GM18508 (cell line): ENCODE measurements at regions not wholly inside any gene's neighbourhood (a gene's known extent, or its start where the extent isn't known, plus 50 kb on each side); places are given as distances from the start of the nearest gene placed in this dataset.

Source experiments
- ATAC-seq: cut with Tn5 transposase; IDR thresholded peaks from one replicate; pipeline ENCODE4 v1.9.1; 2021; ENCODE audit warnings: moderate number of reproducible peaks; ENCODE audit not compliant: insufficient read depth, unreplicated experiment

- no peak for ATAC-seq
Observed at GRCh38 chr9:99360026-99360425, 137.9 kb downstream of the SEC61B start.

GRCh38 chr9:99361817-99362216 lies 139.7 kb downstream of the SEC61B start:
- ATAC-seq: no peak

- no peak for ATAC-seq
Observed at GRCh38 chr9:99362321-99362720, 140.2 kb downstream of the SEC61B start.

DNA sequence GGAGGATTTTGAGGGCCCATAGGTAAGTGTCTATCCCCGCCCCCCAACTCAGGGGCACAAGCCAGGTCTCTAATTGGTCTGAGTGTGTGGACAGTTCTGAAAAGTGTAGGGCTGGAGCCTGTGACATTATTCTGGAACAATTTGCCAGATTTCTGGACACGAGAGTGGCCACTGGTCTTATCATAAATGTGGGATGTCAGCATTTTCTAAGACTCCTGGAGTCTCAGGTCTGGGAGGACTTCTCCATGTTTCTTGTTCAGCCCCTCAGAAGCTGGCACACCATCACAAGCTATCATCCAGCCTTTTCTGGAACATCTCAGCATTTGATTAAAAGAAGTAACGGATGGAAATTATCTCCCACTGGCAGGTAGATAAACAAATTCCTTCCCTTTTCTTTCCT lies 141.4 kb downstream of the SEC61B start:
- no peak for ATAC-seq

- ATAC-seq: no peak
Observed at GRCh38 chr9:99365233-99365980, 143.3 kb downstream of the SEC61B start.

- ATAC-seq: no peak
Observed at GRCh38 chr9:99366183-99366582, 144.1 kb downstream of the SEC61B start.

GRCh38 chr9:99366621-99367020 lies 144.5 kb downstream of the SEC61B start:
- ATAC-seq: no peak

DNA sequence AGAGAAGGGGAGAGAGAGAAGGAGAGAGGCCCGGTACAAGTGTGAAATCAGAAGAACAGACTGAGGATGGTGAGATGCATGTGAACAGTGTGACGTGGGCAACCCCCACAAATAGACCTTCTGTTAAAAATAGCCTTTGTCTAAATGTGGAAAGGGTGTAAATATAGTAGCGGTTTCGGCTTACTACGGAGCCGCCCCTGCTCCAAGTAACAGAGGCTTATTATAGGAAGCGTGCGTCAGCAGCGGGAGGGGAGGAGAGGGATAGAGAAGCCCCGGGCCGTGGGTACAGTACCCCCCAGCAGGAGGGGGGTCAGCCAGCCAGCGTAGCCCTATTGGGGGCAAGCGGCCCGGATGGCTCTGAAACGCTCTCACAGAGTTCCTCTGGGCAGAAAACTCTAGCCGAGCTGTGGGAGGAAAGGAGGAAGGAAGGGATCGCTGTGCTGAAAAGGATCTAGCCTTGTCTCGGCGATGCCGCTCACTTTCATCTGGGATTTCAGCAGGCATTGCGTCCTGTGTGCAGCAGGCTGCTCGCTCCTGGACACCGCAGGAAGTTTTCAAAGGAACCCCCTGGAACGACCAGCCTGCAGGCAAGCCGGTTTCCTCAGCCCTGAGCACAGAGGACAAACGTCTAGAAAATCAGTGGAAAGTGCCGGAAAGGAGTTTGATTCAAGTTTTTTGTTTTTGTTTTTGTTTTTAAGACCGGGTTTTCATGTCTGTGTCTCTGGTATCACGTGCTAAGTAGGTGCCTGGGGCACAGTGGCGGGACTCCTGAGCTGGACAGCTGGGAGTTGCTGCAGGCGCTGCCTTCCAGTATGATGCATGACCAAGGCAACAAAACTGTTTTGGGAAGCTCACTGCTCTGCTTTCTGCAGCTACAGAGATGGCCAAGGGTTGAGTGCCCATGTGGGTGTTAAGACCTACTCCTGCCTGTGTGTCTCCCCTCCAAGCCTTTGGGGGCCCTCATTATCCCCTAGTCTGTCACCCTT lies 146.6 kb downstream of the SEC61B start:
- ATAC-seq: no peak

DNA sequence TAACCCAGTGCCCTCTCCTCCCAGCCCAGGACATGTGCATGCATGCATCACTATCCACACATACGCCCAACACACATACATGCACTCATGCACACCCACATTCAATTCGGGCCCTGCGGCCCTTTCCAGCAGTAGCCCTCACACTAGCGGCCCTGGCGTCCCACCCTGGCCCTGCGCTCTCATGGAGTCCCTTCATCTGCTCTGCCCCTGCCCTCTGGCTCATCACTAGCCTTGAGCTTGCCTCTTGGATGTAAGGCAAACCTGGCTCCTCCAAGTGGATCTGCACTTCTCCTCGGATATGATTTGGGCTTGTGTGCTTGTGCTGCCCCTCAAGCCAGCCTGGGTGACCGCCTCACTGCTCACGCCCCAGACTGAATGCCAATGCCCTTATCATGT lies 147.2 kb downstream of the SEC61B start:
- no peak for ATAC-seq

DNA sequence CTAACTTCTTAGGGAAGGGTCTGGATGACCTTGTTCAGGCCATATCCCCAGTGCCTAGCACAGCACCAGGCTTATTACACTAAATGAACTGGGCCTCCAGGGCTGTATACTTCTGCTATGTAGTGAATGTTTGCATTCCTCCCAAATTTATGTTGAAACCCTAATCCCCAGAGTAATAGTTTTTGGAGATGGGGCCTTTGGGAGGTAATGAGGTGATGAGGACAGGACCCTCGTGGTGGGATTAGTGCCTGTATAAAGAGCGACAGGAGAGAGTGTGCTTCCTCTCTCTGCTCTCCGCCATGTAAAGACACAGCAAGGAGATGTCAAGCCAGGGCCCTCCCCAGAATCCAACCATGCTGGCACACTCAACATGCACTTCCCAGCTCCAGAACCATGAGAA lies 148.3 kb downstream of the SEC61B start:
- ATAC-seq: no peak

GRCh38 chr9:99371376-99371775 lies 149.3 kb downstream of the SEC61B start:
- no peak for ATAC-seq

- no peak for ATAC-seq
Observed at GRCh38 chr9:99373912-99374311, 151.8 kb downstream of the SEC61B start.

- ATAC-seq: no peak
Observed at GRCh38 chr9:99374793-99375192, 152.7 kb downstream of the SEC61B start.

DNA sequence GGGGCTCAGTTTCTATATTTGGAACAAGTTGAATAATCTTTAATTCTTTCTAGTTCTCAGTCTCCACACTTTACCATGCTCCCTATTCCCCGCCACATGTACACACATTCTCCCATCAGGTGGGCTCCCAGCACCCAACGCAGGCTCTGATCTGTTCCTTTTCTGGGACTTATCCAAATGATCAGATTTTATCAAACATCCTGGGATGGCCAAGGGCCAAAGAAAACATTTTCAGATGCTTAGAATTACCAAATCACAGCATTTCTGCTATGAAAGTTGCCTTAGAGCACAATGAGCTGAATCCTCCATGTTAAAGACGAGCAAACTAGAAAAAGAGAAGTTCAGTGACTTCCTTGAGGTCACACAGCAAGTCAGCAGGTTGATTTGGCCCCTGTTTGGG lies 153.4 kb downstream of the SEC61B start:
- no peak for ATAC-seq

DNA sequence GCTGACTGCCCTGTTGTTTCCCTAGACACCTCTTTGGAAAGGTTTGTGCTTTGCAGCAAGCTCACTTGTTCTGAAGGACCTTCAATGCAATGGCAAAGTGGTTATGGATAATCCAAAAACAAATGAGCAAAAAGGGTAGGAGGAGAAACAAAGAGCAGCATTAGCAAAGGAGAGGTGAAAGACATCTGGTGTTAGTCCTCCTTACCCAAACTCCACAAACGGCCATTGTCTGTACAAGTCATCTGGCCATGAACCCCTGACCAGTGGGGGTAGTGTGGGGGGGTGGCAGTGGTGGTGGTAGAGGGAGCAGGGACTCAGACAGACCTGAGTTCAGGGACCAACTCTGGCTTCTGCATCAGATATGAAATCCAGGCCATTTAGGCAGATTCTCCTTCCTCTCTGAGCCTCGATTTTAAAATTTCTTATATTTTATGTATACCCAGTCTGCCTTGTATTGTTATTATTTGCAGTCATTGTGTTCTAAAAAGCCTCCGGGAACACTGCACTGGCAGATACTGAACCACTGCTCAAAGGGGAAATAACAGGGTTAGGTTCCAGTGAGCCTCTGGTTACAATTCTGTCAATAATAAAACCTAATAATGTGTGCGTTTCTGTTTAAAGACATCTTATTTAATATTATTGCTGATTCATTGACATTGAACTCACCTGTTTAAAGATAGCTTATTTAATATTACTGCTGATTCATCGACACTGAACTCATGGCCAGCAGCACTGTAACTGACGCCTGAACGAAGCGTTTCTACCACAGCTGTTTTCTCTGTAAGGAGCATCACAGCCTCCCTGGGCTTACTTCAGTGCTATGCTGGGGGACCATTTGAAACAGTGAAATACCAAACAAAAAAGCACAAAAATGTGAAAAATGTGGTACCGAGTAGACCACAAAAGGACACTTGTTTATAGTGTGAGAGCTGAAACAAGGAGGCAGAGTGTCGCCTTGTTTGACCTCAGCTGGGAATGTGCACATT lies 156.0 kb downstream of the SEC61B start:
- ATAC-seq: no peak

- ATAC-seq: no peak
Observed at GRCh38 chr9:99383536-99383935, 161.5 kb downstream of the SEC61B start.

GRCh38 chr9:99385215-99385614 lies 163.1 kb downstream of the SEC61B start:
- ATAC-seq: no peak

- no peak for ATAC-seq
Observed at GRCh38 chr9:99385814-99386279, 163.8 kb downstream of the SEC61B start.

GRCh38 chr9:99387431-99387830 lies 165.3 kb downstream of the SEC61B start:
- ATAC-seq: no peak
